Stimulated activated CD4-positive, alpha-beta T cell treated with anti-CD3 and anti-CD28 coated beads, Interleukin-4, amount 100 ng/mL, for 48 hours (primary cell): ENCODE measurements at regions not wholly inside any gene's neighbourhood (a gene's known extent, or its start where the extent isn't known, plus 50 kb on each side); places are given as distances from the start of the nearest gene placed in this dataset.
A peak's percentile ranks its signal among the peaks of the same experiment; 100 is the strongest.
"Not testable (repeated sequence)": the region's sequence is repeated elsewhere in the genome, so short reads cannot be mapped to it uniquely, and the experiment has no call there.

Experiments used
- DNase-seq, 2 donors: peaks; one replicate each; pipeline ENCODE4 v3.0.0-alpha.2; 2020; ENCODE audit warnings: low read depth in 2 of 2

- DNase-seq = no peak
Observed at GRCh38 chr7:81478664-81479063, 291.2 kb downstream of the HGF start.

GRCh38 chr7:81478201-81478600 is 291.6 kb downstream of the HGF start:
- not testable (repeated sequence) for DNase-seq

DNA sequence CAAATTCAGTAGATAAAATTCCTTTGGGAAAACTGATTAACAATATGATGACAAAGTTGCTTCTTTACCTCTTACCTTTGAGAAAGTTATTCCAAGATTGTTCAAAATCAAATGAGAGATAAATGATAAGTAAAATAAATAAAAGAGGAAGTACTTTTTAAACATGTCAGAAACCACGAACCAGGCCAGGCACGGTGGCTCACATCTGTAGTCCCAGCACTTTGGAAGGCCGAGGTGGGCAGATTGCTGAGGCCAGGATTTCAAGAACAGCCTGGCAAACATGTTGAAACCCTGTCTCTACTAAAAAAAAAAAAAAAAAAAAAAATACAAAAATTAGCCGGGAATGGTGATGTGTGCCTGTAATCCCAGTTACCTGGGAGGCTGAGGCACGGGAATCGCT is 296.6 kb downstream of the HGF start:
- DNase-seq = no peak

DNA sequence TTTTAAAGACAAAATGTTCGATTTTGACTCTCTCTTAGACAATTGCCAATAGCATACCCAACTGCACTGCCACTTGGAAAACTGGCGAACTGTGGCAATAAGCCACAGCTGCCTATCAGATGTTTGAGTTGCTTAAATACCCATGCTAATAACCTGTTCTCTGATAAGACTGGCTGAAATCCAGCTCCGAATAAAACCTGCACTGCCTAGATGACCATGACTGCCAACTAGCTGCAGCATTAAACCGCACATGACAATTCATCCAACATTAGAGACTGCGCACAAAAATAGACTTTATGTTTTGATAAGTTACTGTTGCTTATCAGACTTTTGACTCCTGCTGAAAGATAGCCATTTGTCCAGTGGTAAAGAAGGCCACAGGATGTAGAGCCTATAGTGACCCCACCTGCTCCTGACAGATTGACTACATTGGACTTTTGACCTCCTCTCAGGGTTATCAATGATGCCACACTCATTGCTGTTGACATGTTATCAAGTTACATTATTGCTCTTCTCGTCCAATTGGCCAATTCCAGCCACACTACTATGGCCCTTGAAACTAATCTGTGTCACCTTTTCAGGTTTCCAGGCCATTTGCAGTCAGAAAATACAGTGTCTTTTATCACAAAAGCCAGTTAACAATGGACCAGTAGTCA is 299.0 kb downstream of the HGF start:
- DNase-seq = no peak

- DNase-seq = peak in 1 of 2 donors; percentile 5
Observed at GRCh38 chr7:81469869-81470723, 299.8 kb downstream of the HGF start.

GRCh38 chr7:81469153-81469868 is 300.5 kb downstream of the HGF start:
- DNase-seq = no peak

DNA sequence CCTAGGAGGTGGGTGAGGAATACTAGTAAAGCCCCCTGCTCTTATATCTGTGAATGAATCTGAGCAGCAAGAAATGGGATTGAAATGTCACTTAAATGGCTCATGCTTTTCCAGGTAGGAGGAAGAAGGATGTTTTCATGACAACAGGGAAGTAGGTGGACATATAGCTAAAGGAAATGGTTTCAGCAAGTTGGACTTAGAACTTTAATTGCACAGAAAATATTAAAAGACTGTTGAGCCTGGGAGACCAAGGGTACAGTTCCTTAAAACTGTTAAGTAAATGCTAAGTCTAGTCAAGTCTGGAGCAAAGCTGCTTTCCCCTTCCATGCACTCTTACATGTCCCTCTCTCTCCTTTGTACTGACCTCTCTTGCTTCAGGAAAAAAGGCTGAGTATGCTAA is 301.3 kb downstream of the HGF start:
- no peak for DNase-seq

DNA sequence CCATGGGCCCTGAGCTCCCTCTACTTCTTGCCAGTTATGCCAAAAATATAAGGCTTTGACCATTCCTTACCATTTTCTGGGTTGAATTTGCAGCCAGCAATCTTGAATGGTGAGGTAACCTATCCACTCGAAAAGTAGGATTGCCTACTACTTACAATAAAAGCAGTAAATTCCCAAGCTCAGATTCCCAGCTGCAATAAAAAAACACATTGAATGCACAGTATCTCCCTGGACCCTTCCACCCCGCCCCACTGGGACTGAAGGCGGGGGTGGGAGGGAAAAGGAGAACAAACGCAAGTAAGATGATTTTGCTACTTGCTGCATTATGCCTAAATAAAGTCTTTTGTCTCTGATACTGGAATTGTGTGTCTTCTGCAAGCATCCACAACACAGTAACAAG is 301.9 kb downstream of the HGF start:
- DNase-seq = no peak

DNA sequence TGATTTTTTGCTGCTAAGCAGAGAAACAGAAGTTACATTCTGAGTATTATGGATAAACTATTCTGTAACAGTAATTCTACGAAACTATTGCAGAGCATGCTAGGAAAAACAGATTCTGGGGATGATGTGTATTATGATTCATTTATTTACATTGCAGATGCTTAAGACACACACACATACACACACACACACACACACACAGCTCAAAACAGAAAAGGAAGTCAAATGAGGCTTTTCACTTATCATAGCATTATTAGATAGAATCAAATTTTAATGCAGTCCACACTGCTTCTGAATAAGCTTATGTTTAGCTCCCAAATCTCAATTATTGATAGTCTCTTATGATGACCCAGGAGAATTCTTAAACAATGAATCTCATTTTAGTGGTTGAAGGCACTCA is 307.2 kb downstream of the HGF start:
- DNase-seq = no peak

DNA sequence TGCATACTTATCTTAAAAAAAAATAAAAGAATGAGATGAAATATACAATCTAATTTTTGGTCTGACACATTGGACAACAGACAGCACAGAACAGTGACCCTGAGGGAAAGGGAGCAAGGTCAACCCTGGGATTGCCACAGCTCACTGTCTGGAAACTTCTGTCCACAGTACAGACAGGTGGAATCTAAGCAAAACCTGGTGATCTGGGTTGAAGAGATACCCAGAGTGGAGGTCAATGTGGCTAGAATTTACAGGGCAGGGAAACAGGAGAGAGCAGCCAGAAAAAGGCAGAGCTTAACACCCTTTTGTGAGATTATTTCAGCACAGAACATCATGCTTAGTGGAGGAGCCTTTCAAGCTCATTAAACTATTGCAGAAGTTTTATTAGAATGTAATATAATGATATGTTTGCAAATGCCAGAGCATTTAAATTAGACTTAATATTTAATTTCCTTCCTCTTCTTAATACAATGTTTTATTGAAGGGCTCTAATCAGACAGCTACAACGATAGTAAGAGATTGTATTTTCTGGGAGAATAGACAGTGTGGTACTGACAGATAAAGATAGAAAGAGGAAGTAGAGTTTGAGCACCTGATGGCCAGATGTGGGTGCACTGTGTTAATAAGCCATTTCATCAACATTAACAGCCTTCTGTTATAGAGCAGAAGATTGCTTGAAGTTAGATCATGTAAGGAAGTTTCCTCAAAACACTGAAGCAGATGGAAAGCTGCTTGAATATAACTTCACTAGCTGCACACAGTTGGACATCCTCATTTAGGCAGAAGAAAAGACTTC is 309.4 kb downstream of the HGF start:
- no peak for DNase-seq

- no peak for DNase-seq
Observed at GRCh38 chr7:81459485-81459884, 310.4 kb downstream of the HGF start.

GRCh38 chr7:81457852-81458522 is 311.9 kb downstream of the HGF start:
- DNase-seq = no peak

GRCh38 chr7:81453770-81454169 is 316.1 kb downstream of the HGF start:
- not testable (repeated sequence) for DNase-seq

GRCh38 chr7:81449105-81449504 is 320.7 kb downstream of the HGF start:
- DNase-seq = no peak

- DNase-seq = no peak
Observed at GRCh38 chr7:81447351-81447952, 322.4 kb downstream of the HGF start.

GRCh38 chr7:81446212-81446611 is 323.6 kb downstream of the HGF start:
- DNase-seq = no peak

- no peak for DNase-seq
Observed at GRCh38 chr7:81445462-81445861, 324.4 kb downstream of the HGF start.

- no peak for DNase-seq
Observed at GRCh38 chr7:81441750-81442149, 328.1 kb downstream of the HGF start.

DNA sequence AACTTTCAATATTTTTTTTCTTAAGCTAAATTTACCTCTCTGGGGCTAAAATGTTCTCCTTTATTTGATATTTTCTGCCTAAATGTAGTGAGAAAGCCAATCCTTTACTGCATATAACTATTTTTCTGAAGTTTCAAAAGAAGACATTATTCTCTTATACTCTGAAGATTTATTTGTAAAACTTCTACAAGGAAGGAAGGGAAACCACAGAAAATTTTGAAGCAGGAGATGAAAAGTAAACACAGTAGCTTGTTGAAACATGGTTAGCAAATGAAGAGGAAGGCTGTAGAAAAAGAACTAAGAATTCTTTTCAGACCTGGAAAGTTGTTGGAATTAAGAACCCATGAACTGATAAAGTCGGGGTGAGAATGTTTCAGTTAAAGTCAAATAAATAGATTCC is 330.3 kb downstream of the HGF start:
- DNase-seq = no peak

GRCh38 chr7:81437160-81437559 is 332.7 kb downstream of the HGF start:
- DNase-seq = not testable (repeated sequence)
